Embryonic facial prominence (tissue), 1 donor: ENCODE measurements at regions not wholly inside any gene's neighbourhood (a gene's known extent, or its start where the extent isn't known, plus 50 kb on each side); places are given as distances from the start of the nearest gene placed in this dataset.
"Not testable (repeated sequence)": the region's sequence is repeated elsewhere in the genome, so short reads cannot be mapped to it uniquely, and the experiment has no call there.

Experiments used
- DNase-seq: peaks from one replicate; pipeline ENCODE4 v3.0.0-alpha.2; 2016; ENCODE audit errors: extremely low spot score

- no peak for DNase-seq
Observed at GRCh38 chr15:67944010-67944641, 104.3 kb upstream of the RNU6-1 start.

GRCh38 chr15:67945131-67945530, 105.3 kb upstream of the RNU6-1 start:
- DNase-seq = no peak

GRCh38 chr15:67945951-67946700, 106.3 kb upstream of the RNU6-1 start:
- DNase-seq = no peak

- DNase-seq = no peak
Observed at GRCh38 chr15:67946701-67947100, 106.9 kb upstream of the RNU6-1 start.

GRCh38 chr15:67947254-67948039, 106.7 kb upstream of the PIAS1 start:
- no peak for DNase-seq

GRCh38 chr15:67948215-67948614, 105.9 kb upstream of the PIAS1 start:
- no peak for DNase-seq

- not testable (repeated sequence) for DNase-seq
Observed at GRCh38 chr15:67951187-67951586, 102.9 kb upstream of the PIAS1 start.

GRCh38 chr15:67953299-67953698, 100.8 kb upstream of the PIAS1 start:
- DNase-seq = no peak

- no peak for DNase-seq
Observed at GRCh38 chr15:67955252-67955651, 98.9 kb upstream of the PIAS1 start.

- no peak for DNase-seq
Observed at GRCh38 chr15:67957435-67958132, 96.5 kb upstream of the PIAS1 start.

GRCh38 chr15:67967871-67968431, 86.2 kb upstream of the PIAS1 start:
- peak; percentile 56 for DNase-seq

GRCh38 chr15:67968564-67968963, 85.6 kb upstream of the PIAS1 start:
- no peak for DNase-seq

- no peak for DNase-seq
Observed at GRCh38 chr15:67968966-67969365, 85.1 kb upstream of the PIAS1 start.

GRCh38 chr15:67969892-67970291, 84.2 kb upstream of the PIAS1 start:
- DNase-seq = no peak

- DNase-seq = no peak
Observed at GRCh38 chr15:67972377-67972776, 81.7 kb upstream of the PIAS1 start.

GRCh38 chr15:67973846-67974245, 80.3 kb upstream of the PIAS1 start:
- DNase-seq = no peak

GRCh38 chr15:67976506-67977073, 77.5 kb upstream of the PIAS1 start:
- no peak for DNase-seq

- DNase-seq = no peak
Observed at GRCh38 chr15:67977414-67978089, 76.6 kb upstream of the PIAS1 start.

- no peak for DNase-seq
Observed at GRCh38 chr15:67979281-67979680, 74.8 kb upstream of the PIAS1 start.

GRCh38 chr15:67980171-67980570, 73.9 kb upstream of the PIAS1 start:
- DNase-seq = no peak
